Astrocyte of the spinal cord (primary cell): ENCODE measurements at regions not wholly inside any gene's neighbourhood (a gene's known extent, or its start where the extent isn't known, plus 50 kb on each side); places are given as distances from the start of the nearest gene placed in this dataset.
A peak's percentile ranks its signal among the peaks of the same experiment; 100 is the strongest.

ENCODE experiments used
- DNase-seq: peaks from one replicate; pipeline ENCODE4 v3.0.0; 2011; ENCODE audit warnings: low read depth, low spot score
- H3K4me3 ChIP-seq: 2 replicates; pipeline ENCODE4 v1.5.1; 2011; ENCODE audit warnings: low read depth, mild to moderate bottlenecking, low read length, moderate library complexity
- CTCF ChIP-seq: IDR thresholded peaks from 2 replicates; pipeline ENCODE4 v1.5.1; 2012; ENCODE audit warnings: low read depth, mild to moderate bottlenecking, low read length, inconsistent platforms
- in situ Hi-C: cut with HindIII; loops from 2 replicates; pipeline ENCODE4 v1.10.0; 2017; ENCODE audit warnings: low sequenced_read_pairs

- no peak overlapping the region for H3K4me3 ChIP-seq
- in situ Hi-C loops: no loop called here
- no peak for TF ChIP-seq CTCF
- no peak for DNase-seq
Observed at GRCh38 chr9:20023210-20023905, 234.5 kb upstream of the SLC24A2 start.

GRCh38 chr9:20022410-20022809 lies 233.6 kb upstream of the SLC24A2 start:
- no peak for TF ChIP-seq CTCF
- in situ Hi-C loops: no loop called here
- DNase-seq: peak; percentile 46
- no peak overlapping the region for H3K4me3 ChIP-seq

GRCh38 chr9:20016611-20017010 lies 227.8 kb upstream of the SLC24A2 start:
- DNase-seq: no peak
- TF ChIP-seq CTCF: no peak
- in situ Hi-C loops: no loop called here
- H3K4me3 ChIP-seq: no peak overlapping the region

GRCh38 chr9:20015427-20015931 lies 226.6 kb upstream of the SLC24A2 start:
- DNase-seq: no peak
- TF ChIP-seq CTCF: no peak
- in situ Hi-C loops: no loop called here
- no peak overlapping the region for H3K4me3 ChIP-seq

- no peak for TF ChIP-seq CTCF
- H3K4me3 ChIP-seq: no peak overlapping the region
- no peak for DNase-seq
- in situ Hi-C loops: no loop called here
Observed at GRCh38 chr9:20014168-20014567, 225.3 kb upstream of the SLC24A2 start.

GRCh38 chr9:20012232-20012631 lies 223.4 kb upstream of the SLC24A2 start:
- H3K4me3 ChIP-seq: no peak overlapping the region
- no peak for DNase-seq
- TF ChIP-seq CTCF: no peak
- in situ Hi-C loops: no loop called here
